ENCODE measurements at regions not wholly inside any gene's neighbourhood (a gene's known extent, or its start where the extent isn't known, plus 50 kb on each side); places are given as distances from the start of the nearest gene placed in this dataset.

DNA sequence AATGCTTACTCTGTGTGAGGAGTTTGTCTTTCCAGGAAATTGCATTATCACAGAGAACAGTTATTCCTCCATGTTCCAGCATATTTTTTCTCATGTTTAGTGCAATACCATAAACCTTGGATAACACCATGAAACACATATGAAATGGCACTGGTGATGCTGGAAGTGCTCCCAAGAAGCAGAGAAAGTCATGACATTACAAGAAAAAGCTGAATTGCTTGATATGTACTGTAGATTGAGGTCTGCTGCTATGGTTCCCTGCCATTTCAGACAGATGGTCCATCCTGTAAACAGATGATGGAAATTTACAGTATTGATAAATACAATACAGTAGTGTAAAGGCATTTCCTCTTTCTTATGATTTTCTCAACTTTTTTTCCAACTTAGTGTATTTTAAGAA is 422.1 kb downstream of the LRRIQ3 start:
- TF ChIP-seq, protein P1, sequence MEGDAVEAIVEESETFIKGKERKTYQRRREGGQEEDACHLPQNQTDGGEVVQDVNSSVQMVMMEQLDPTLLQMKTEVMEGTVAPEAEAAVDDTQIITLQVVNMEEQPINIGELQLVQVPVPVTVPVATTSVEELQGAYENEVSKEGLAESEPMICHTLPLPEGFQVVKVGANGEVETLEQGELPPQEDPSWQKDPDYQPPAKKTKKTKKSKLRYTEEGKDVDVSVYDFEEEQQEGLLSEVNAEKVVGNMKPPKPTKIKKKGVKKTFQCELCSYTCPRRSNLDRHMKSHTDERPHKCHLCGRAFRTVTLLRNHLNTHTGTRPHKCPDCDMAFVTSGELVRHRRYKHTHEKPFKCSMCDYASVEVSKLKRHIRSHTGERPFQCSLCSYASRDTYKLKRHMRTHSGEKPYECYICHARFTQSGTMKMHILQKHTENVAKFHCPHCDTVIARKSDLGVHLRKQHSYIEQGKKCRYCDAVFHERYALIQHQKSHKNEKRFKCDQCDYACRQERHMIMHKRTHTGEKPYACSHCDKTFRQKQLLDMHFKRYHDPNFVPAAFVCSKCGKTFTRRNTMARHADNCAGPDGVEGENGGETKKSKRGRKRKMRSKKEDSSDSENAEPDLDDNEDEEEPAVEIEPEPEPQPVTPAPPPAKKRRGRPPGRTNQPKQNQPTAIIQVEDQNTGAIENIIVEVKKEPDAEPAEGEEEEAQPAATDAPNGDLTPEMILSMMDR (IDR thresholded peaks at IDR 0.05; ENCODE audit: low read depth, low read length): no peak
- H3K9me3 ChIP-seq (ENCODE audit: control insufficient read depth, insufficient read depth, low read length): peaks cover 10% of the 10 kb centered on the region
- DNase-seq (ENCODE audit: low read depth, low spot score): no peak
- H3K27ac ChIP-seq (ENCODE audit: low read depth, low read length): no peak overlapping the region
- ChIA-PET CTCF (no interaction called here), POLR2A (no interaction called here)
- no peaks in the 10 kb centered on the region for H3K27me3 ChIP-seq (ENCODE audit: control insufficient read depth, insufficient read depth, low read length)
- H3K4me3 ChIP-seq (ENCODE audit: low read depth, low read length): no peak overlapping the region

DNA sequence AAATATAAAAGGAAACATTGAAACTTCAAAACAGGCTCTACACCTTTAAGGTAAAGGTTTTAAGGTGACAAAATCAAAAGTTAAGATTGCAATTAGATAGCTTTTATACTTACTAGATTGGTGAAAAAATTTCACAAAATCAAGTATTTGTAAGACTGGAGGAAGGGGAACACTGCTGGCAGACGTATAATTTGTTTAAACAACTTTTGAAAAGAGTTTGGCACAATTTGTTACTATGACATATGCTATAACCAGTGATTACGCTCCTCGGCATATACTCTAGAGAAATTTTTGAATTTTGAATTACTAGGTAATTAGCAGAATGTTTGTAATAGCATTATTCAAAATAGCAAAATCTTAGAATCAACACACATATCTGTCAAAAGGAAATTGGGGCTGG is 425.0 kb downstream of the LRRIQ3 start:
- no peak for DNase-seq (ENCODE audit: low read depth, low spot score)
- ChIA-PET CTCF (no interaction called here), POLR2A (no interaction called here)
- Histone ChIP-seq H3K4me3 (ENCODE audit: low read depth, low read length) (no peak overlapping the region), H3K27me3 (ENCODE audit: control insufficient read depth, insufficient read depth, low read length) (no peaks in the 10 kb centered on the region), H3K9me3 (ENCODE audit: control insufficient read depth, insufficient read depth, low read length) (peaks cover 23% of the 10 kb centered on the region), H3K27ac (ENCODE audit: low read depth, low read length) (no peak overlapping the region)
- TF ChIP-seq, protein P1 (IDR thresholded peaks at IDR 0.05; ENCODE audit: low read depth, low read length): no peak

DNA sequence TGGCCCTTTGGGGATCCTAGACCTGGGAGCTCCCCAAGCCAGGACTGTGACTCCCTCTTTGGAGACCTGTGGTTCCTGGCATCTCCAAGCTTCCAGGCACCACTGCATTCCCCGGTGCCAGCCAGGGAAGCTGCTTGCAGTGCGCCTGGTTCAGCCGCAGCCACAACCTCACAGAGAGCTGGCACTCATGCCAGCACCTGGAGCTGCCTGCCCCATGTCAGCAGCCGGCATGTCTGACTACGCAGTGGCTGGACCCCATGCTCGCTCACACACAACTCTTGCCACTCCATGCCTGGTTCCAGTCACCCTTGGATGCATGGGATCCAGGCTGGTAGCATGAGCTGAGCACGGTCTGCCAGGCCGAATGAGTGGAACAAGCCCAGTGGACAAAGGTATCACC is 426.6 kb downstream of the LRRIQ3 start:
- POLR2A ChIA-PET: no interaction called here
- H3K9me3 ChIP-seq (ENCODE audit: control insufficient read depth, insufficient read depth, low read length): peaks cover 23% of the 10 kb centered on the region
- no peak overlapping the region for H3K27ac ChIP-seq (ENCODE audit: low read depth, low read length)
- no peak overlapping the region for H3K4me3 ChIP-seq (ENCODE audit: low read depth, low read length)
- TF ChIP-seq, protein P1 (IDR thresholded peaks at IDR 0.05; ENCODE audit: low read depth, low read length): no peak
- CTCF ChIA-PET: no interaction called here
- DNase-seq (ENCODE audit: low read depth, low spot score): no peak
- H3K27me3 ChIP-seq (ENCODE audit: control insufficient read depth, insufficient read depth, low read length): no peaks in the 10 kb centered on the region

DNA sequence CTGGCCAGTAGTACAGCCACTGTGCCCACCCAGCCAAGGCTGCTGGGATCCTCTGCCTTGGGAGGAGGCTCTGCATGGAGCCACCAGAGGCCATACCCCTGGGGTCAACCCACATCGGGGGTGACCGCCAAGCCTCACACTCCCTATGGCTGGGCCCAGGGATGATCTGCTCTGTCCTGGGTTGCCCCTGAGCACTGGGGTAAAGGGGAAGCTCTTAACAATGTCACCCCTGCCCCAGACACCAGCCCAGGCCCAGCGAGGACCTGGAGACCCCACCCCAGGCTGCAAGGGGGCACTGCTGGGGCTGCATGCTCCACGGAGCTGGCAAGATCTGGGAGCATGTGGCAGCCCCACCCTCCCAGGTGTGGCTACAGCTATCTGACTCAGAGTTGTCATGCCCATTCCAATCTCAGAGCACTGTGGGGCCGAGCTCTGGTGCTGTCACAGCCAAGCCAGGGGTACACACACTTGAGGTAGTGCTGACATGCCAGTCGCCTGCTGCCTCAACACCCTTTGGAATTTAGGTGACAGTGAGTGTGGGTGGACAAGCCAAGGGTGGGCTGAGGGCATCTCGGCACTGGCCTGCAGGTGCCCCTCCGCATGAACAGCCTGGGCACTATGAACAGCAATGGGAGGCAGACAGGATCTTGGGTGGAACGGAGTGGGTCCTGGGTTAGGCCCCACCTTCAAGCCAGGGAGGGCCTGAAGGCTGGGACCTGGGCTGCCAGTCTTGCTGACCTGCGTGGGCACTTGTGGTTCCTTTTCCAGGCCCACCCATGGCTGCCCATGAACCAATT is 427.7 kb downstream of the LRRIQ3 start:
- no peak overlapping the region for H3K27ac ChIP-seq (ENCODE audit: low read depth, low read length)

DNA sequence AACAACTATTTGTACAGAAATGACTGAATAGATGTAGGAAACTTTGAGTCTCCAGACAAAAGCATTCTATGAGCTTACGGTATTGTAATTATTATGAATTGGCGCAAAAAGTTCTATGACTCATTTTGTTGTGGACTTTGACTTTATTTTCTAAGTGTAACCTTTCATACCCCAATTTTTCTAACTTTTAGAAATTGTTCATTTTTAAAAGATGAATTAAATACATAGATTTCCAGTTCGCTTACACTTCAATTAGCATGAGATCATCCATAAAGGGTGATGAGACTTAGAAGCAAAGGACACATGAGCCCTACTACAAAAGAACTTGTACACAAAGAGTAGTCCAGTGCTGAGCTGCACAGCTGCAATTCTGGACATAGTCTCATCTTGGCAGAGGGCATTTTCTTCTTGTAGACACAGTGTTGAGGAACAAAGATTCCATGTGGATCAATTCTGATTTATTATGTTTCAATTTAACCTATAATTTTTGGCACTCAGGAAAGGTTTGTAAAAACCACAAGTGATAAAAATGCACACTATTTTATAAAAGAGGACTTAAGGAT is 431.1 kb downstream of the LRRIQ3 start:
- CTCF ChIA-PET: no interaction called here
- POLR2A ChIA-PET: no interaction called here

More for the DNA sequence above, 427.7 kb downstream of the LRRIQ3 start:
- Histone ChIP-seq H3K4me3 (ENCODE audit: low read depth, low read length) (no peak overlapping the region), H3K27me3 (ENCODE audit: control insufficient read depth, insufficient read depth, low read length) (no peaks in the 10 kb centered on the region), H3K9me3 (ENCODE audit: control insufficient read depth, insufficient read depth, low read length) (peaks cover 23% of the 10 kb centered on the region)
- POLR2A ChIA-PET: no interaction called here
- DNase-seq (ENCODE audit: low read depth, low spot score): no peak
- CTCF ChIA-PET: no interaction called here
- TF ChIP-seq, protein P1 (IDR thresholded peaks at IDR 0.05; ENCODE audit: low read depth, low read length): no peak

More for the DNA sequence above, 431.1 kb downstream of the LRRIQ3 start:
- H3K9me3 ChIP-seq (ENCODE audit: control insufficient read depth, insufficient read depth, low read length): peaks cover 23% of the 10 kb centered on the region
- no peak overlapping the region for H3K27ac ChIP-seq (ENCODE audit: low read depth, low read length)
- DNase-seq (ENCODE audit: low read depth, low spot score): no peak
- no peaks in the 10 kb centered on the region for H3K27me3 ChIP-seq (ENCODE audit: control insufficient read depth, insufficient read depth, low read length)
- TF ChIP-seq, protein P1 (IDR thresholded peaks at IDR 0.05; ENCODE audit: low read depth, low read length): no peak
- H3K4me3 ChIP-seq (ENCODE audit: low read depth, low read length): no peak overlapping the region
